ENCODE measurements at regions not wholly inside any gene's neighbourhood (a gene's known extent, or its start where the extent isn't known, plus 50 kb on each side); places are given as distances from the start of the nearest gene placed in this dataset.

- H3K18ac ChIP-seq (ENCODE audit: extremely low read depth, low read length) = no peak overlapping the region
- no peak overlapping the region for H4K5ac ChIP-seq (ENCODE audit: insufficient read length, low read depth, low read length)
- DNase-seq (ENCODE audit: low read depth in 1 of 2, low spot score in 2 of 2) (no peak), FAIRE-seq (no peak)
- no peak overlapping the region for H2BK20ac ChIP-seq (ENCODE audit: low read length)
- H4K91ac ChIP-seq (replicated peaks; ENCODE audit: insufficient read length, low read length) = no peak overlapping the region
- H2BK5ac ChIP-seq (ENCODE audit: low read depth, low read length) = no peak overlapping the region
- no peak overlapping the region for H3K4me3 ChIP-seq (ENCODE audit: extremely low read depth in 1 of 4, insufficient read depth in 2 of 4, low read depth in 3 of 4, low read length in 4 of 4)
- CTCF ChIA-PET (ENCODE audit: partially characterized antibody) = interaction anchor here (0.7 to 25.4 kb wide), 18 partner anchors 9 to 668 kb away, joined by 3 to 433 read pairs (median 4); no protein-coding TSS in a partner anchor
- no peaks in the 10 kb centered on the region for H4K20me1 ChIP-seq (replicated peaks in 1 of 2; ENCODE audit: control insufficient read depth in 1 of 2, insufficient read depth in 2 of 2, low read length in 2 of 2)
- no peaks in the 10 kb centered on the region for H3K79me1 ChIP-seq (ENCODE audit: low read depth, low read length)
- 0 out of 2 replicates have a peak overlapping the region, but pooled peaks have one; percentile 90 for H2AFZ ChIP-seq (ENCODE audit: low read length)
- H3K4me1 ChIP-seq (replicated peaks in 1 of 4; ENCODE audit: control insufficient read depth in 3 of 4, insufficient read depth in 4 of 4, low read length in 3 of 4) = peaks cover 0 to 12% (median 8%) of the 10 kb centered on the region in 4 experiments; a peak in 5 of 7 replicates
- H2AK5ac ChIP-seq (ENCODE audit: low read depth, low read length) = no peak overlapping the region
- 95% methylated on average over 2 of the region's 2 CpGs; no CpG with 5 or more reads in 1 of the 2 experiments for WGBS, 2 experiments (ENCODE audit: extremely low coverage in 1 of 2, insufficient coverage in 1 of 2, insufficient read length in 1 of 2, insufficient replicate concordance in 2 of 2, low coverage in 1 of 2, low lambda C conversion rate in 2 of 2, missing lambda C conversion rate in 1 of 2)
- no peak overlapping the region for H3K56ac ChIP-seq (replicated peaks; ENCODE audit: insufficient read length, low read depth, low read length)
- no peak overlapping the region for H3K27ac ChIP-seq (ENCODE audit: low read depth, low read length)
- H3K14ac ChIP-seq (ENCODE audit: insufficient read length) = no peak overlapping the region
- H3K23me2 ChIP-seq (ENCODE audit: low read depth, low read length) = no peaks in the 10 kb centered on the region; the same call in 1 of the 2 replicates
- H3K9me3 ChIP-seq (ENCODE audit: insufficient read depth in 2 of 2, low read depth in 1 of 2, low read length in 1 of 2) = no peaks in the 10 kb centered on the region
- H4K8ac ChIP-seq (ENCODE audit: extremely low read depth, insufficient read depth, low read length) = no peak overlapping the region
- no peak overlapping the region for H3K9ac ChIP-seq (replicated peaks in 1 of 4; ENCODE audit: extremely low read depth in 1 of 4, low read depth in 3 of 4, low read length in 3 of 4)
- H3K79me2 ChIP-seq (ENCODE audit: control insufficient read depth in 1 of 2, insufficient read depth in 2 of 2, low read length in 2 of 2) = no peaks in the 10 kb centered on the region
- H3K4me2 ChIP-seq (ENCODE audit: insufficient read depth in 1 of 2, low read depth in 2 of 2, low read length in 2 of 2) = no peak overlapping the region
- no peaks in the 10 kb centered on the region for H3K27me3 ChIP-seq (replicated peaks in 1 of 4; ENCODE audit: control insufficient read depth in 3 of 4, extremely low read depth in 1 of 4, insufficient read depth in 3 of 4, low read length in 3 of 4)
- H3K36me3 ChIP-seq (ENCODE audit: control insufficient read depth in 2 of 4, insufficient read depth in 4 of 4, low read length in 3 of 4) = no peaks in the 10 kb centered on the region
- H2BK12ac ChIP-seq (ENCODE audit: low read depth, low read length) = no peak overlapping the region
- H2BK120ac ChIP-seq (replicated peaks; ENCODE audit: low read depth, low read length) = no peak overlapping the region
- H2BK15ac ChIP-seq (ENCODE audit: low read length) = no peak overlapping the region
- no peak overlapping the region for H3K23ac ChIP-seq (ENCODE audit: insufficient read length)
- POLR2A ChIA-PET (ENCODE audit: partially characterized antibody) = interaction anchor here (0.9 kb wide), 1 partner anchor 35 kb away, joined by 3 read pairs; no protein-coding TSS in a partner anchor
- H3K4ac ChIP-seq (replicated peaks; ENCODE audit: insufficient read length, low read depth, low read length) = no peak overlapping the region
- TF ChIP-seq ZNF274 (IDR thresholded peaks at IDR 0.05; ENCODE audit: borderline replicate concordance, extremely low read depth, low read length) (no peak), EGR1 (IDR thresholded peaks at IDR 0.05; ENCODE audit: borderline replicate concordance, low read depth, low read length) (no peak), EZH2 (IDR thresholded peaks at IDR 0.05; ENCODE audit: low read depth, low read length, severe bottlenecking) (no peak), RNF2 (IDR thresholded peaks at IDR 0.05; ENCODE audit: borderline replicate concordance, low read depth, low read length, missing control alignments, poor library complexity, severe bottlenecking) (no peak), PHF8 (conservative IDR thresholded peaks at IDR 0.05; ENCODE audit: low read depth, low read length) (no peak), BRCA1 (IDR thresholded peaks at IDR 0.05; ENCODE audit: low read depth, low read length) (no peak), TBP (IDR thresholded peaks at IDR 0.05; ENCODE audit: low read depth, low read length) (no peak)
These were observed 112.4 kb downstream of the SH3TC2 start for GRCh38 chr5:148950471-148950863.

Data from H1 (cell line).